ENCODE measurements at regions not wholly inside any gene's neighbourhood (a gene's known extent, or its start where the extent isn't known, plus 50 kb on each side); places are given as distances from the start of the nearest gene placed in this dataset.

DNA sequence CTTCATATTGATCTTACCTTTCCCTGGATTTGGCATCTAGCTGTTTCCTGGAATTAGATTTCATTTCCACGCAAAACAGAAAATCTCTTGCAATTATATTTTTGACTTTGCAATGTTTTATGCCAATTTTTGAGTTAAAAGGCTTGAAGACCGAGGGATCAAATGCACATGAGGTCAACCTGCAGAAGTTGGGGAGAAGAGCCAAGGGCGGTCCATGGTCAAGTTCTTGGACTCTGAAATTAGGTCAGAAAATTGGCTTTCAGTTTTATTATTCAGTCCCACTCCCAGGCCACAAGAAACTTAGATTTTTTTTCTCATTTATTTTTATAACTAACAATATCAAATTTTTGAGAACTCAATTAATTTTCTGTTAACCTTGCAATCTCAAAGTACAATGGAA is 499.1 kb upstream of the USP24 start:
- Histone ChIP-seq H3K36me3 (no peaks in the 10 kb centered on the region), H3K4me3 (no peak overlapping the region), H3K27me3 (no peaks in the 10 kb centered on the region), H3K4me1 (peaks cover 6 to 36% (median 29%) of the 10 kb centered on the region in 4 donors), H3K27ac (replicated peaks in 1 of 4) (no peak overlapping the region), H3K9me3 (no peaks in the 10 kb centered on the region)
- TF ChIP-seq POLR2AphosphoS5 (IDR thresholded peaks at IDR 0.05) (no peak), EP300 (IDR thresholded peaks at IDR 0.05) (no peak), POLR2A (IDR thresholded peaks at IDR 0.05; ENCODE audit: low read depth) (no peak)
- TF ChIP-seq, protein P1, sequence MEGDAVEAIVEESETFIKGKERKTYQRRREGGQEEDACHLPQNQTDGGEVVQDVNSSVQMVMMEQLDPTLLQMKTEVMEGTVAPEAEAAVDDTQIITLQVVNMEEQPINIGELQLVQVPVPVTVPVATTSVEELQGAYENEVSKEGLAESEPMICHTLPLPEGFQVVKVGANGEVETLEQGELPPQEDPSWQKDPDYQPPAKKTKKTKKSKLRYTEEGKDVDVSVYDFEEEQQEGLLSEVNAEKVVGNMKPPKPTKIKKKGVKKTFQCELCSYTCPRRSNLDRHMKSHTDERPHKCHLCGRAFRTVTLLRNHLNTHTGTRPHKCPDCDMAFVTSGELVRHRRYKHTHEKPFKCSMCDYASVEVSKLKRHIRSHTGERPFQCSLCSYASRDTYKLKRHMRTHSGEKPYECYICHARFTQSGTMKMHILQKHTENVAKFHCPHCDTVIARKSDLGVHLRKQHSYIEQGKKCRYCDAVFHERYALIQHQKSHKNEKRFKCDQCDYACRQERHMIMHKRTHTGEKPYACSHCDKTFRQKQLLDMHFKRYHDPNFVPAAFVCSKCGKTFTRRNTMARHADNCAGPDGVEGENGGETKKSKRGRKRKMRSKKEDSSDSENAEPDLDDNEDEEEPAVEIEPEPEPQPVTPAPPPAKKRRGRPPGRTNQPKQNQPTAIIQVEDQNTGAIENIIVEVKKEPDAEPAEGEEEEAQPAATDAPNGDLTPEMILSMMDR (IDR thresholded peaks at IDR 0.05), result no peak
- intact Hi-C loops (cut with DNase I), result loop anchor here (10.0 kb wide), 2 partner anchors 139 to 871 kb away; no protein-coding TSS in a partner anchor
- no peak for DNase-seq (ENCODE audit: extremely low spot score)
- WGBS, result 66% methylated on average over 3 of the region's 3 CpGs

DNA sequence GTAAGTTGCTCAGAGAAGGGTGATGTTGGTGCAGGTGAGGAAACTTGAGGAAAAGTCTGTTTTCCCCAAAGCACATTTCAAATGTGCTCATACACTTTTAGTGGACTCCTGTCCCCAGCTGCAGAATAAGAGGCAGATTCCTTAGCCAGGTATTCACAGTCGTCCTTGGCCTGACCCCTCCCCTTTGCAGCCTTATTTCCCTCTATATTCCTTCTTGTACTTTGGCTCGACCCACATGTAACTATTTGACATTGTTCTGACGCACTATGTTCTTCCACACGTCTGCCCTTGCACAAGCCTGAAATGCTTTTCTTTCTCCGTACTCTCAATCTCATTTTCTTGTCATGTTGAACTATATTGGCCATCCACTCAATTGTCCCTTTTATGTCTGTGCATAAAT is 498.4 kb upstream of the USP24 start:
- intact Hi-C loops (cut with DNase I), result loop anchor here (10.0 kb wide), 2 partner anchors 139 to 871 kb away; no protein-coding TSS in a partner anchor
- no peaks in the 10 kb centered on the region for H3K9me3 ChIP-seq
- no peak overlapping the region for H3K27ac ChIP-seq (replicated peaks in 1 of 4)
- TF ChIP-seq POLR2AphosphoS5 (IDR thresholded peaks at IDR 0.05), result no peak
- no peak for TF ChIP-seq EP300 (IDR thresholded peaks at IDR 0.05)
- TF ChIP-seq POLR2A (IDR thresholded peaks at IDR 0.05; ENCODE audit: low read depth), result no peak
- TF ChIP-seq, protein P1 (IDR thresholded peaks at IDR 0.05), result no peak
- H3K36me3 ChIP-seq, result no peaks in the 10 kb centered on the region
- H3K4me1 ChIP-seq, result peaks cover 4 to 29% (median 22%) of the 10 kb centered on the region in 4 donors
- no peaks in the 10 kb centered on the region for H3K27me3 ChIP-seq
- H3K4me3 ChIP-seq, result no peak overlapping the region
- WGBS, result 92% methylated on average over 5 of the region's 5 CpGs
- DNase-seq (ENCODE audit: extremely low spot score), result no peak

DNA sequence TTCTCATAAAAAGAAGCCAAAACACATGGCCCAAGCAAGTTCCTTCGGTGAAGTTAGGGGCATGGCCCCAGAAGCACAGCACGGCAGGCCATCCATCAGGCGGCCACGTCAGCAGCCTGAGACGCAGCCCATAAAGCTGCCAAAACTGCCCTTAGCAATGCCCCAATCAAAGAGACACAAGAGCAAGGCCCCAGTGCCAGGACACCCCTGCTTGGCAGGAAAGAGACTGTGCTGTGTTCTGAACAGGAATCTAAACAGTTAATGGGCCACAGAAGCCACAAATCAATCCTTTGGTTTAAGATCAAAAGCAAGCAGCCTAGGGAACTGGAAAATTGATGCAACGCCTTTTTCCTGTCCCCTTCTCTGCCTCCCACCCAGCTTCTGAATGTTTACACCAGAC is 497.0 kb upstream of the USP24 start:
- peaks cover 0 to 16% (median 10%) of the 10 kb centered on the region in 4 donors for H3K4me1 ChIP-seq
- H3K36me3 ChIP-seq, result no peaks in the 10 kb centered on the region
- 61% methylated on average over 2 of the region's 6 CpGs for WGBS
- H3K9me3 ChIP-seq, result no peaks in the 10 kb centered on the region
- intact Hi-C loops (cut with DNase I), result loop anchor here (10.0 kb wide), 2 partner anchors 137 to 873 kb away; no protein-coding TSS in a partner anchor
- H3K4me3 ChIP-seq, result no peak overlapping the region
- no peak overlapping the region for H3K27ac ChIP-seq (replicated peaks in 1 of 4)
- DNase-seq (ENCODE audit: extremely low spot score), result no peak
- H3K27me3 ChIP-seq, result no peaks in the 10 kb centered on the region
- TF ChIP-seq, protein P1 (IDR thresholded peaks at IDR 0.05), result no peak
- TF ChIP-seq POLR2A (IDR thresholded peaks at IDR 0.05; ENCODE audit: low read depth) (no peak), EP300 (IDR thresholded peaks at IDR 0.05) (no peak), POLR2AphosphoS5 (IDR thresholded peaks at IDR 0.05) (no peak)

DNA sequence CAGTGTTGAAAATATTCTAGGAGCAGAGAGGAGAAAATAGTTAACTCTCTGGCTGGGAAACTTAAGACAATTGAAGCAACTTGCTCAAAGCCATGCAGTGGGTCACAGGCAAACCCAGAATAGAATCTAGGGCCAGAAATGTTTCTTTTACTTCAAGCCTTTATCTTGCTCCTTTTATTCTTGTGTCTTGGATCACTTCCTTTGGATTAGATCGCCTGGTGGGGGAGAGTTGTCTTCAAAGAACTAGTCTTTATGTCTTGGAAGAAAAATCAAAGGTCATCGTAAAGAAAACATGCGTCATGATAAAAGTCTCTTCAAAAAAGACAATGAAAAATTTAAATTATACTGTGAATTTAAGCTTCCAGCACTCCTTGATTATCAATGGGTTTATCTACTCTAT is 493.6 kb upstream of the USP24 start:
- DNase-seq (ENCODE audit: extremely low spot score), result no peak
- Histone ChIP-seq H3K4me3 (no peak overlapping the region), H3K27ac (replicated peaks in 1 of 4) (no peak overlapping the region), H3K9me3 (no peaks in the 10 kb centered on the region), H3K4me1 (peaks cover 1 to 8% (median 7%) of the 10 kb centered on the region in 4 donors), H3K27me3 (no peaks in the 10 kb centered on the region), H3K36me3 (no peaks in the 10 kb centered on the region)
- intact Hi-C loops (cut with DNase I), result no loop called here
- TF ChIP-seq, protein P1 (IDR thresholded peaks at IDR 0.05), result no peak
- TF ChIP-seq EP300 (IDR thresholded peaks at IDR 0.05) (no peak), POLR2AphosphoS5 (IDR thresholded peaks at IDR 0.05) (no peak), POLR2A (IDR thresholded peaks at IDR 0.05; ENCODE audit: low read depth) (no peak)
- 78% methylated on average over 3 of the region's 3 CpGs for WGBS

DNA sequence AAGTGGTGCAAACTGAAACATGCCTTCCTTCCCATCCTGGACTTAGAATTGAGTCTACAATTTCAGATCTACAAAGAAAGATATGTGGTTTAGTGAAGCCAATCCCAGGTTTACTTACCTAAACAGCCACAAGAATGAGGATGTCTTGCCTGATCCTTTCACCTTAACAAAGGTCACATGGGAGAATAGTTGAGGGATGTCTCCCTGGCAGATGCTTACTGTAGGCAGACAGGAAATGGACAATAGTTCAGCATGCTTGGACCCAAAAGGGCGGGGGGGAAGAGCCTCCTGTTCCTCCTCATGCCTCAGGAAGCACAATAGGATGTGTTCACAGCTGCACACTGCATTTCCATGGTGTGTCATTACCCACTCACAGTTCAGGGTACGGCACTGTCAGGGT is 492.7 kb upstream of the USP24 start:
- no peak for DNase-seq (ENCODE audit: extremely low spot score)
- no peak overlapping the region for H3K27ac ChIP-seq (replicated peaks in 1 of 4)
- H3K4me3 ChIP-seq, result no peak overlapping the region
- 90% methylated on average over 1 of the region's 2 CpGs for WGBS
- TF ChIP-seq, protein P1 (IDR thresholded peaks at IDR 0.05), result no peak
- no peak for TF ChIP-seq POLR2AphosphoS5 (IDR thresholded peaks at IDR 0.05)
- no peak for TF ChIP-seq POLR2A (IDR thresholded peaks at IDR 0.05; ENCODE audit: low read depth)
- TF ChIP-seq EP300 (IDR thresholded peaks at IDR 0.05), result no peak
- no peaks in the 10 kb centered on the region for H3K27me3 ChIP-seq
- H3K9me3 ChIP-seq, result no peaks in the 10 kb centered on the region
- intact Hi-C loops (cut with DNase I), result no loop called here
- H3K36me3 ChIP-seq, result no peaks in the 10 kb centered on the region
- peaks cover 3 to 16% (median 15%) of the 10 kb centered on the region in 4 donors for H3K4me1 ChIP-seq
